H9 (cell line): ENCODE measurements at regions not wholly inside any gene's neighbourhood (a gene's known extent, or its start where the extent isn't known, plus 50 kb on each side); places are given as distances from the start of the nearest gene placed in this dataset.

ENCODE experiments used
- DNase-seq: peaks from one replicate; pipeline ENCODE4 v3.0.0-alpha.2; 2017
- H2AFZ ChIP-seq: one replicate; pipeline ENCODE4 v1.6.1; 2013; ENCODE audit warnings: mild to moderate bottlenecking, low read length, control low read depth, moderate library complexity
- H2AK5ac ChIP-seq: 2 replicates; pipeline ENCODE4 v1.6.1; 2013; ENCODE audit warnings: low read length, control low read depth, mixed read lengths; ENCODE audit not compliant: insufficient read length
- H2BK120ac ChIP-seq: one replicate; pipeline ENCODE4 v1.6.1; 2013; ENCODE audit warnings: low read depth, mild to moderate bottlenecking, low read length, control low read depth, inconsistent platforms; ENCODE audit not compliant: poor library complexity, severe bottlenecking
- H2BK12ac ChIP-seq: 2 replicates; pipeline ENCODE4 v1.6.1; 2013; ENCODE audit warnings: low read length, control low read depth, mixed read lengths, low read depth; ENCODE audit not compliant: insufficient read length
- H2BK15ac ChIP-seq: 2 replicates; pipeline ENCODE4 v1.6.1; 2013; ENCODE audit warnings: low read depth, low read length, control low read depth
- H2BK20ac ChIP-seq: one replicate; pipeline ENCODE4 v1.6.1; 2013; ENCODE audit warnings: low read depth, mild to moderate bottlenecking, low read length, control low read depth, inconsistent platforms; ENCODE audit not compliant: poor library complexity, severe bottlenecking
- H2BK5ac ChIP-seq: 2 replicates; pipeline ENCODE4 v1.6.1; 2013; ENCODE audit warnings: low read length, control low read depth, mixed read lengths; ENCODE audit not compliant: insufficient read length
- H3K14ac ChIP-seq: 2 replicates; pipeline ENCODE4 v1.6.1; 2013; ENCODE audit warnings: low read length, control low read depth; ENCODE audit not compliant: insufficient read depth
- H3K18ac ChIP-seq: 2 replicates; pipeline ENCODE4 v1.6.1; 2013; ENCODE audit warnings: low read depth, mild to moderate bottlenecking, mixed read lengths, low read length, control low read depth; ENCODE audit not compliant: insufficient read length
- H3K23ac ChIP-seq: 2 replicates; pipeline ENCODE4 v1.6.1; 2013; ENCODE audit warnings: low read length, control low read depth, mixed read lengths, low read depth; ENCODE audit not compliant: insufficient read length
- H3K23me2 ChIP-seq: 2 replicates; pipeline ENCODE4 v1.6.1; 2013; ENCODE audit warnings: low read depth, mild to moderate bottlenecking, mixed read lengths, low read length, control low read depth; ENCODE audit not compliant: insufficient read length, poor library complexity, severe bottlenecking
- H3K27ac ChIP-seq: 2 replicates; pipeline ENCODE4 v1.5.1; 2013; ENCODE audit warnings: low read length, control low read depth, mixed read lengths, low read depth; ENCODE audit not compliant: insufficient read length
- H3K27me3 ChIP-seq: 2 replicates; pipeline ENCODE4 v1.6.1; 2013; ENCODE audit warnings: low read length, control low read depth, inconsistent platforms; ENCODE audit not compliant: insufficient read depth
- H3K4ac ChIP-seq: 2 replicates; pipeline ENCODE4 v1.6.1; 2013; ENCODE audit warnings: low read depth, mild to moderate bottlenecking, control low read depth, inconsistent platforms, low read length, moderate library complexity
- H3K4me1 ChIP-seq: 2 replicates; pipeline ENCODE4 v1.6.1; 2013; ENCODE audit warnings: low read length, control low read depth, inconsistent platforms; ENCODE audit not compliant: insufficient read depth
- H3K4me2 ChIP-seq: 2 replicates; pipeline ENCODE4 v1.6.1; 2013; ENCODE audit warnings: low read length, control low read depth, mixed read lengths; ENCODE audit not compliant: insufficient read length, insufficient read depth
- H3K56ac ChIP-seq: 2 replicates; pipeline ENCODE4 v1.6.1; 2013; ENCODE audit warnings: low read depth, mild to moderate bottlenecking, mixed read lengths, low read length, control low read depth; ENCODE audit not compliant: insufficient read length
- H3K79me1 ChIP-seq: 2 replicates; pipeline ENCODE4 v1.6.1; 2013; ENCODE audit warnings: low read depth, mild to moderate bottlenecking, moderate library complexity, low read length, control low read depth, inconsistent platforms; ENCODE audit not compliant: insufficient read depth, poor library complexity, severe bottlenecking
- H3K79me2 ChIP-seq: 2 replicates; pipeline ENCODE4 v1.6.1; 2013; ENCODE audit warnings: low read length, control low read depth, inconsistent platforms; ENCODE audit not compliant: insufficient read depth
- H3K9ac ChIP-seq: 2 replicates; pipeline ENCODE4 v1.6.1; 2013; ENCODE audit warnings: low read length, control low read depth, mixed read lengths; ENCODE audit not compliant: insufficient read length; ENCODE audit errors: extremely low read depth
- H3K9me3 ChIP-seq: one replicate; pipeline ENCODE4 v1.6.1; 2013; ENCODE audit warnings: low read depth, low read length, inconsistent platforms; ENCODE audit not compliant: control insufficient read depth
- H3T11ph ChIP-seq: one replicate; pipeline ENCODE4 v1.6.1; 2013; ENCODE audit warnings: mild to moderate bottlenecking, low read length, control low read depth, inconsistent platforms
- H4K20me1 ChIP-seq: one replicate; pipeline ENCODE4 v1.6.1; 2013; ENCODE audit not compliant: control insufficient read depth, insufficient read length, insufficient read depth
- H4K5ac ChIP-seq: 2 replicates; pipeline ENCODE4 v1.6.1; 2013; ENCODE audit warnings: low read depth, mild to moderate bottlenecking, mixed read lengths, low read length, control low read depth; ENCODE audit not compliant: insufficient read length
- H4K8ac ChIP-seq: replicated peaks from 2 replicates; pipeline ENCODE4 v1.6.1; 2013; ENCODE audit warnings: low read length, control low read depth, mixed read lengths, low read depth; ENCODE audit not compliant: insufficient read length
- H4K91ac ChIP-seq: 2 replicates; pipeline ENCODE4 v1.6.1; 2013; ENCODE audit warnings: low read depth, mild to moderate bottlenecking, moderate library complexity, mixed read lengths, low read length, control low read depth; ENCODE audit not compliant: insufficient read length
- H3K27ac Mint-ChIP-seq, 3 experiments: 2 replicates in 2 of 3; 3 replicates in 1 of 3; pipeline ENCODE4 v1.8.0; 2020 to 2021; ENCODE audit warnings: mixed read lengths in 3 of 3, mild to moderate bottlenecking in 1 of 3, moderate library complexity in 1 of 3
- H3K27me3 Mint-ChIP-seq: 2 replicates; pipeline ENCODE4 v1.8.0; 2021; ENCODE audit warnings: low read depth, mild to moderate bottlenecking, moderate library complexity, mixed read lengths
- H3K36me3 Mint-ChIP-seq, 3 experiments: 2 replicates in 2 of 3; 3 replicates in 1 of 3; pipeline ENCODE4 v1.8.0; 2020 to 2021; ENCODE audit warnings: low read depth in 3 of 3, mixed read lengths in 3 of 3; ENCODE audit not compliant: insufficient read depth in 1 of 3
- H3K4me1 Mint-ChIP-seq, 2 experiments: 2 replicates each; pipeline ENCODE4 v1.8.0; 2020; ENCODE audit warnings: mixed read lengths in 2 of 2
- H3K4me3 Mint-ChIP-seq, 2 experiments: 2 replicates in 1 of 2; 3 replicates in 1 of 2; pipeline ENCODE4 v1.8.0; 2020 to 2021; ENCODE audit warnings: mild to moderate bottlenecking in 2 of 2, mixed read lengths in 2 of 2, moderate library complexity in 1 of 2
- H3K9me3 Mint-ChIP-seq, 2 experiments: 2 replicates in 1 of 2; 3 replicates in 1 of 2; pipeline ENCODE4 v1.8.0; 2020; ENCODE audit warnings: mild to moderate bottlenecking in 2 of 2, mixed read lengths in 2 of 2, moderate library complexity in 1 of 2
- CTCF ChIP-seq: fragments of 200-600 bp; sonication (generic); conservative IDR thresholded peaks from 3 replicates; pipeline ENCODE4 v1.8.0; 2021; ENCODE audit warnings: antibody characterized with exemption, mild to moderate bottlenecking
- WGBS: extraction: QIAGEN DNeasy Blood & Tissue Kit; methylation state at CpG from one replicate; pipeline ENCODE4 v1.1.7; 2013; ENCODE audit warnings: missing lambda C conversion rate, low lambda C conversion rate, mixed read lengths; ENCODE audit not compliant: insufficient read length; ENCODE audit errors: extremely low coverage; 5-methylcytosine and 5-hydroxymethylcytosine counted together

GRCh38 chr1:63155437-63155836, 166.9 kb upstream of the FOXD3 start:
- no peak overlapping the region for H3K56ac ChIP-seq
- H3K36me3 Mint-ChIP-seq: no peaks in the 10 kb centered on the region
- H3K4me2 ChIP-seq: no peak overlapping the region
- H2AK5ac ChIP-seq: no peak overlapping the region
- no peak overlapping the region for H3K18ac ChIP-seq
- no peak overlapping the region for H3K9ac ChIP-seq
- no peak overlapping the region for H3T11ph ChIP-seq
- WGBS: no CpG with 5 or more reads among the region's 2 CpGs
- no peak overlapping the region for H3K4me3 Mint-ChIP-seq
- H2BK20ac ChIP-seq: no peak overlapping the region
- no peak overlapping the region for H2AFZ ChIP-seq
- H3K9me3 Mint-ChIP-seq: no peaks in the 10 kb centered on the region
- H2BK12ac ChIP-seq: no peak overlapping the region
- DNase-seq: no peak
- no peak overlapping the region for H4K8ac ChIP-seq
- no peaks in the 10 kb centered on the region for H3K4me1 ChIP-seq
- no peaks in the 10 kb centered on the region for H3K79me2 ChIP-seq
- no peak overlapping the region for H2BK5ac ChIP-seq
- H3K79me1 ChIP-seq: no peaks in the 10 kb centered on the region
- H3K4me1 Mint-ChIP-seq: peaks cover 0 to 8% of the 10 kb centered on the region in 2 experiments; a peak in 3 of 4 replicates
- H3K27ac ChIP-seq: no peak overlapping the region
- no peak overlapping the region for H3K23ac ChIP-seq
- TF ChIP-seq CTCF: no peak
- no peaks in the 10 kb centered on the region for H3K9me3 ChIP-seq
- no peak overlapping the region for H2BK15ac ChIP-seq
- no peak overlapping the region for H2BK120ac ChIP-seq
- H4K91ac ChIP-seq: no peak overlapping the region
- no peak overlapping the region for H4K5ac ChIP-seq
- H3K4ac ChIP-seq: no peak overlapping the region
- no peak overlapping the region for H3K14ac ChIP-seq
- no peaks in the 10 kb centered on the region for H3K27me3 Mint-ChIP-seq
- no peak overlapping the region for H3K27ac Mint-ChIP-seq
- H3K23me2 ChIP-seq: no peaks in the 10 kb centered on the region
- H4K20me1 ChIP-seq: no peaks in the 10 kb centered on the region
- no peaks in the 10 kb centered on the region for H3K27me3 ChIP-seq
